SK-N-SH (cell line): ENCODE measurements at regions not wholly inside any gene's neighbourhood (a gene's known extent, or its start where the extent isn't known, plus 50 kb on each side); places are given as distances from the start of the nearest gene placed in this dataset.

ENCODE experiments used
- CTCF ChIA-PET: fragments of 300-600, 350-600 bp; formaldehyde crosslinking; extraction: SDS; loops from one replicate; lab custom pipeline; 2021; lab: Yijun Ruan, JAX
- POLR2A ChIA-PET: fragments of 350-600 bp; sonication (Branson Sonifier 250); formaldehyde crosslinking; extraction: SDS; loops from one replicate; lab custom pipeline; 2020; ENCODE audit warnings: antibody characterized with exemption, inconsistent platforms; lab: Yijun Ruan, JAX
- DNase-seq: peaks from one replicate; pipeline ENCODE4 v3.0.0; 2012
- H2AFZ ChIP-seq: fragments of 200-600 bp; sonication (generic); 2 replicates; pipeline ENCODE4 v1.8.1; 2016; ENCODE audit warnings: antibody characterized with exemption, mild to moderate bottlenecking, low read depth
- H3F3A ChIP-seq: fragments of 200-600 bp; sonication (generic); replicated peaks from 2 replicates; pipeline ENCODE3; 2016; ENCODE audit warnings: antibody characterized with exemption, mild to moderate bottlenecking; ENCODE audit not compliant: insufficient read depth
- H3K27ac ChIP-seq, 2 experiments: fragments of 200-500 bp in 1 of 2; fragments of 200-600 bp in 1 of 2; sonication (Bioruptor generic) in 1 of 2; sonication (generic), shearing (Covaris generic) in 1 of 2; 2 replicates each; pipeline versions ENCODE4 v1.5.1 to v1.6.1; 2014 to 2016; ENCODE audit warnings: low read depth in 2 of 2, inconsistent platforms in 1 of 2, low read length in 1 of 2, mild to moderate bottlenecking in 1 of 2, mixed read lengths in 1 of 2
- H3K27me3 ChIP-seq: fragments of 200-600 bp; sonication (generic), shearing (Covaris generic); 2 replicates; pipeline ENCODE4 v1.6.1; 2016; ENCODE audit warnings: mixed run types; ENCODE audit not compliant: insufficient read depth
- H3K36me3 ChIP-seq, 2 experiments: fragments of 200-500 bp in 1 of 2; fragments of 200-600 bp in 1 of 2; sonication (Bioruptor generic) in 1 of 2; sonication (generic) in 1 of 2; replicated peaks in 1 of 2; 2 replicates each; pipeline versions ENCODE3 to v1.5.1; 2014 to 2016; ENCODE audit warnings: low read length in 1 of 2, mild to moderate bottlenecking in 1 of 2; ENCODE audit not compliant: insufficient read depth in 2 of 2, control insufficient read depth in 1 of 2
- H3K4me1 ChIP-seq, 2 experiments: fragments of 200-500 bp in 1 of 2; fragments of 200-600 bp in 1 of 2; sonication (Bioruptor generic) in 1 of 2; sonication (generic), shearing (Covaris generic) in 1 of 2; 2 replicates each; pipeline versions ENCODE4 v1.5.1 to v1.6.1; 2014 to 2016; ENCODE audit warnings: low read depth in 1 of 2, low read length in 1 of 2, mixed run types in 1 of 2; ENCODE audit not compliant: insufficient read depth in 2 of 2, control insufficient read depth in 1 of 2
- H3K4me2 ChIP-seq: fragments of 200-600 bp; sonication (generic), shearing (Covaris generic); 2 replicates; pipeline ENCODE4 v1.6.1; 2017; ENCODE audit warnings: mixed run types
- H3K4me3 ChIP-seq, 2 experiments: fragments of 200-500 bp in 1 of 2; fragments of 200-600 bp in 1 of 2; sonication (Bioruptor generic) in 1 of 2; sonication (generic), shearing (Covaris generic) in 1 of 2; 2 replicates each; pipeline versions ENCODE4 v1.5.1 to v1.8.1; 2014 to 2016; ENCODE audit warnings: low read depth in 2 of 2, inconsistent platforms in 1 of 2, low read length in 1 of 2, mild to moderate bottlenecking in 1 of 2, mixed read lengths in 1 of 2, moderate library complexity in 1 of 2
- H3K79me2 ChIP-seq: fragments of 200-600 bp; sonication (generic); 2 replicates; pipeline ENCODE4 v1.8.1; 2017; ENCODE audit warnings: mild to moderate bottlenecking; ENCODE audit not compliant: insufficient read depth
- H3K9ac ChIP-seq: fragments of 200-600 bp; sonication (generic); 2 replicates; pipeline ENCODE4 v1.6.1; 2017; ENCODE audit warnings: mixed run types
- H3K9me2 ChIP-seq: fragments of 200-600 bp; sonication (generic); 2 replicates; pipeline ENCODE4 v1.6.1; 2017; ENCODE audit warnings: mixed run types
- H3K9me3 ChIP-seq: fragments of 200-600 bp; sonication (generic); 2 replicates; pipeline ENCODE4 v1.6.1; 2017; ENCODE audit warnings: mixed run types, mild to moderate bottlenecking, moderate library complexity
- H4K20me1 ChIP-seq: fragments of 200-600 bp; sonication (generic); 2 replicates; pipeline ENCODE4 v1.6.1; 2017; ENCODE audit warnings: mild to moderate bottlenecking, mixed run types; ENCODE audit not compliant: insufficient read depth
- CHD2 ChIP-seq: fragments of 150-350 bp; IDR thresholded peaks from 2 replicates; pipeline ENCODE4 v1.6.1; 2018; ENCODE audit warnings: low read length; ENCODE audit not compliant: partially characterized antibody
- CTCF ChIP-seq: fragments of 200-600 bp; sonication (generic); IDR thresholded peaks from 2 replicates; pipeline ENCODE4 v1.6.1; 2017; ENCODE audit warnings: antibody characterized with exemption, mild to moderate bottlenecking, moderate library complexity
- EP300 ChIP-seq, 2 experiments: IDR thresholded peaks; 2 replicates each; pipeline versions ENCODE4 v1.4.0 to v1.6.1; 2012; ENCODE audit warnings: borderline replicate concordance in 1 of 2, low read depth in 1 of 2, low read length in 1 of 2
- EZH2phosphoT487 ChIP-seq: fragments of 200-600 bp; sonication (generic); IDR thresholded peaks from 2 replicates; pipeline ENCODE4 v1.6.1; 2017; ENCODE audit warnings: low read depth, mixed run types, mild to moderate bottlenecking, antibody characterized with exemption, moderate library complexity, borderline replicate concordance
- FOXJ3 ChIP-seq: sonication (generic); formaldehyde crosslinking; IDR thresholded peaks from 2 replicates; pipeline ENCODE4 v1.5.1; 2020; ENCODE audit warnings: mild to moderate bottlenecking, missing genetic modification reagents
- GATA2 ChIP-seq: sonication (generic); formaldehyde crosslinking; IDR thresholded peaks from 2 replicates; pipeline ENCODE4 v1.5.0; 2020; ENCODE audit warnings: mild to moderate bottlenecking, missing genetic modification reagents
- IRF3 ChIP-seq: fragments of 150-350 bp; IDR thresholded peaks from 2 replicates; pipeline ENCODE4 v1.6.1; 2016; ENCODE audit warnings: mild to moderate bottlenecking, low read depth, low read length
- JUND ChIP-seq: IDR thresholded peaks from 2 replicates; pipeline ENCODE4 v1.4.0; 2012
- MAX ChIP-seq: IDR thresholded peaks from 2 replicates; pipeline ENCODE4 v1.4.0; 2012; ENCODE audit warnings: low read depth
- NRF1 ChIP-seq: IDR thresholded peaks from 2 replicates; pipeline ENCODE4 v1.6.1; 2012; ENCODE audit warnings: low read depth, mild to moderate bottlenecking, low read length
- PBX3 ChIP-seq: IDR thresholded peaks from 2 replicates; pipeline ENCODE4; 2012
- RAD21 ChIP-seq: IDR thresholded peaks from 2 replicates; pipeline ENCODE4 v1.6.1; 2012; ENCODE audit warnings: mild to moderate bottlenecking, low read length
- RCOR1 ChIP-seq: fragments of 150-350 bp; IDR thresholded peaks from 2 replicates; pipeline ENCODE4 v1.6.1; 2017; ENCODE audit warnings: antibody characterized with exemption, low read length
- RFX5 ChIP-seq: IDR thresholded peaks from 2 replicates; pipeline ENCODE4 v1.6.1; 2012; ENCODE audit warnings: mild to moderate bottlenecking, improper control_type of control experiment, low read length
- RXRA ChIP-seq: IDR thresholded peaks from 2 replicates; pipeline ENCODE4 v1.4.0; 2012; ENCODE audit warnings: low read depth, mild to moderate bottlenecking, borderline replicate concordance
- SIN3A ChIP-seq: IDR thresholded peaks from 2 replicates; pipeline ENCODE4 v1.6.1; 2012; ENCODE audit warnings: low read depth, mild to moderate bottlenecking, low read length, moderate library complexity, borderline replicate concordance
- WGBS: methylation state at CpG from one replicate; pipeline ENCODE4 v1.1.6; 2017; ENCODE audit warnings: low lambda C conversion rate; 5-methylcytosine and 5-hydroxymethylcytosine counted together

- no peaks in the 10 kb centered on the region for H3K27me3 ChIP-seq
- DNase-seq = no peak
Observed at GRCh38 chr5:167071981-167072610, 1219.3 kb upstream of the WWC1 start.

GRCh38 chr5:167081561-167081960 lies 1209.9 kb upstream of the WWC1 start:
- Histone ChIP-seq H3K9ac (no peak overlapping the region), H3K36me3 (no peaks in the 10 kb centered on the region), H3K4me1 (no peaks in the 10 kb centered on the region; a peak in 1 of 4 replicates), H3F3A (no peaks in the 10 kb centered on the region), H3K9me2 (no peaks in the 10 kb centered on the region), H3K9me3 (no peaks in the 10 kb centered on the region), H3K27ac (no peak overlapping the region; a peak in 1 of 4 replicates), H3K4me3 (no peak overlapping the region), H4K20me1 (no peaks in the 10 kb centered on the region), H3K27me3 (no peaks in the 10 kb centered on the region), H3K79me2 (no peaks in the 10 kb centered on the region), H2AFZ (no peak overlapping the region), H3K4me2 (no peak overlapping the region)
- TF ChIP-seq RCOR1 (0 out of 2 replicates have a peak, but pooled peaks have one; percentile 40), EZH2phosphoT487 (no peak), EP300 (IDR thresholded peaks at IDR 0.05; ENCODE audit: borderline replicate concordance in 1 of 2, low read depth in 1 of 2, low read length in 1 of 2) (peak in 1 of 2 experiments; percentile 39; a peak in 1 of 4 replicates), RXRA (no peak), SIN3A (no peak), PBX3 (no peak), RFX5 (no peak), RAD21 (no peak), IRF3 (no peak), CTCF (no peak), GATA2 (CRISPR knock-in tag) (peak; percentile 73), CHD2 (no peak)
- WGBS = 7% methylated on average over 4 of the region's 4 CpGs
- POLR2A ChIA-PET = no interaction called here
- CTCF ChIA-PET = no interaction called here
- peak; percentile 32 for DNase-seq

More at GRCh38 chr5:167071981-167072610, 1219.3 kb upstream of the WWC1 start:
- Histone ChIP-seq H3K27ac (no peak overlapping the region), H3K4me3 (no peak overlapping the region), H3K9me3 (no peaks in the 10 kb centered on the region), H3K36me3 (no peaks in the 10 kb centered on the region), H3K9ac (no peak overlapping the region), H4K20me1 (no peaks in the 10 kb centered on the region), H2AFZ (no peak overlapping the region), H3K4me1 (no peaks in the 10 kb centered on the region), H3F3A (no peaks in the 10 kb centered on the region), H3K4me2 (no peak overlapping the region), H3K79me2 (no peaks in the 10 kb centered on the region), H3K9me2 (no peaks in the 10 kb centered on the region)
- no peak for TF ChIP-seq MAX
- TF ChIP-seq EZH2phosphoT487 = no peak
- no peak for TF ChIP-seq CTCF
- no peak for TF ChIP-seq FOXJ3 (CRISPR knock-in tag)
- no peak for TF ChIP-seq JUND
- TF ChIP-seq NRF1 = no peak
- CTCF ChIA-PET = interaction anchor here (0.9 kb wide), 1 partner anchor 15 kb away, joined by 3 read pairs; no protein-coding TSS in a partner anchor
- POLR2A ChIA-PET = no interaction called here
- WGBS = 39% methylated on average over 5 of the region's 5 CpGs
